T-helper 2 cell treated with Interferon-gamma antibody and Interleukin-4, amounts not matched to agents 5 μg/mL and 100 μg/mL, for 36 hours (primary cell): ENCODE measurements at regions not wholly inside any gene's neighbourhood (a gene's known extent, or its start where the extent isn't known, plus 50 kb on each side); places are given as distances from the start of the nearest gene placed in this dataset.

Source experiments
- DNase-seq: peaks from one replicate; pipeline ENCODE4 v3.0.0; 2021; ENCODE audit warnings: low spot score
- H3K27ac Mint-ChIP-seq: one replicate; pipeline ENCODE4 v1.8.0; 2021; ENCODE audit warnings: mild to moderate bottlenecking, mixed read lengths
- H3K27me3 Mint-ChIP-seq: one replicate; pipeline ENCODE4 v1.8.0; 2021; ENCODE audit warnings: low read depth, mixed read lengths
- H3K36me3 Mint-ChIP-seq: one replicate; pipeline ENCODE4 v1.8.0; 2021; ENCODE audit warnings: low read depth, mixed read lengths
- H3K4me1 Mint-ChIP-seq: one replicate; pipeline ENCODE4 v1.8.0; 2021; ENCODE audit warnings: low read depth, mixed read lengths
- H3K4me3 Mint-ChIP-seq: one replicate; pipeline ENCODE4 v1.8.0; 2022; ENCODE audit warnings: mild to moderate bottlenecking, moderate library complexity, mixed read lengths
- H3K9me3 Mint-ChIP-seq: one replicate; pipeline ENCODE4 v1.8.0; 2021; ENCODE audit warnings: mixed read lengths

GRCh38 chr18:42436222-42436765 lies 481.3 kb downstream of the PIK3C3 start:
- Mint-ChIP-seq H3K4me1 (no peaks in the 10 kb centered on the region), H3K27ac (no peak overlapping the region), H3K27me3 (no peaks in the 10 kb centered on the region), H3K4me3 (no peak overlapping the region), H3K36me3 (no peaks in the 10 kb centered on the region), H3K9me3 (no peaks in the 10 kb centered on the region)
- no peak for DNase-seq

GRCh38 chr18:42437001-42437400 lies 482.0 kb downstream of the PIK3C3 start:
- Mint-ChIP-seq H3K27ac (no peak overlapping the region), H3K4me1 (no peaks in the 10 kb centered on the region), H3K9me3 (no peaks in the 10 kb centered on the region), H3K27me3 (no peaks in the 10 kb centered on the region), H3K4me3 (no peak overlapping the region), H3K36me3 (no peaks in the 10 kb centered on the region)
- DNase-seq = no peak

DNA sequence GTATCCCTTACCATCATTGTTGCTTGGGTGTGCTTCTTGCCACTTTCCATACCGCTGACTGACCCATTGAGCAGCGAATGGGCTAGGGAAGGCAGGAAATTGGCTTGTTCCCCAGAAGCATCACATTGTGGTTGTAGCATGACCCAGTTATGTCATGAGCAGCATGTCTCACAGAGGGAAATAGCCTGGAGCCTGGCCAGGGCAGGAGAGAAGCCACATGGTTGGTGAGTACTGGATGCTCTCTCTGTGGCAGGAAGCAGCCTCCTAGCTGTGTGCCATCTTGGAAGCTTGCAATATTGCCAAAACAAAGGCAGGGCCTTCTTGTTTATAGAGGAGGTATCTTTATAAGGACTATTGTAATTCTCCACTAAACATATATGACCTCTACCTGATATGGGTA lies 482.6 kb downstream of the PIK3C3 start:
- Mint-ChIP-seq H3K9me3 (no peaks in the 10 kb centered on the region), H3K4me3 (no peak overlapping the region), H3K27ac (no peak overlapping the region), H3K4me1 (no peaks in the 10 kb centered on the region), H3K36me3 (no peaks in the 10 kb centered on the region), H3K27me3 (no peaks in the 10 kb centered on the region)
- no peak for DNase-seq

DNA sequence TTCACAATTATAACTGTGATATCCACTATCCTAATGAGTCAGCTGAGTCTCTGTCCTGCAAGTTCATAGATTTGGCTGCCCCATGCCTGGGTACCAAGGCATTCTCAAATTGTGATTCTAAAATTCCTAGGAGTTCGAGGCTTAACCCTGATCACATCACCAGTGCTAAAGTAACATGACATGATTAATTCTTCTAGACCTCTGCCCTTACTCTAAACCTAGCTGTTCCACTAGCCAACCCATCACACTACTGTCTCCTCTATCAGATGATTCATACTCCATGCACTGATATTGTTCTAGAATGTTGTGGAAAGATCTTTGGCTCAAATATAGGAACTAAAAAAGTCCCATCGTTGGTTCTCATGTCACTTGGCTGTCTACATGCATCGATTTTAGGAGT lies 487.6 kb downstream of the PIK3C3 start:
- no peaks in the 10 kb centered on the region for H3K36me3 Mint-ChIP-seq
- peaks cover 11% of the 10 kb centered on the region for H3K9me3 Mint-ChIP-seq
- H3K27ac Mint-ChIP-seq = no peak overlapping the region
- no peak overlapping the region for H3K4me3 Mint-ChIP-seq
- no peaks in the 10 kb centered on the region for H3K27me3 Mint-ChIP-seq
- H3K4me1 Mint-ChIP-seq = no peaks in the 10 kb centered on the region
- DNase-seq = no peak

DNA sequence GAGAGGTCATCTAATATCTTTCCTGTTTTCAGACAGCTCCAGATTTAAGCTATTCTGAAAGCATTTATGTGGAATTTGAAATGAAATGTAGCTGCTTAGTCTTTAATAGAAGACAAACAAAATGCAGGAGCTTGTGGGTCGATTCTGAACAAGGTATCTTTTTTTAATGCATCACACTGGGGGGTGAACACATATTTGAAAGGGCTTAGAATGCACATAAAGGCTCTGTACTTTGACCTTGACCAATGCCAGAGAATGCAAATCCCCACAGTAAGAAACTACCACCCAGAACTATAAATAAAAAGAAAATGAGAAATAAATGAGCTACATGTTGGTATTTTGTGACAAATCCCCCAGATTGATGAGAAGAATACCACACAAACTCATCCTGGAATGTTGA lies 489.3 kb downstream of the PIK3C3 start:
- Mint-ChIP-seq H3K27ac (no peak overlapping the region), H3K9me3 (peaks cover 22% of the 10 kb centered on the region), H3K27me3 (no peaks in the 10 kb centered on the region), H3K4me1 (no peaks in the 10 kb centered on the region), H3K36me3 (no peaks in the 10 kb centered on the region), H3K4me3 (no peak overlapping the region)
- DNase-seq = no peak

GRCh38 chr18:42445359-42445758 lies 490.3 kb downstream of the PIK3C3 start:
- Mint-ChIP-seq H3K4me3 (no peak overlapping the region), H3K9me3 (peaks cover 22% of the 10 kb centered on the region), H3K36me3 (no peaks in the 10 kb centered on the region), H3K4me1 (no peaks in the 10 kb centered on the region), H3K27ac (no peak overlapping the region), H3K27me3 (no peaks in the 10 kb centered on the region)
- DNase-seq = no peak

DNA sequence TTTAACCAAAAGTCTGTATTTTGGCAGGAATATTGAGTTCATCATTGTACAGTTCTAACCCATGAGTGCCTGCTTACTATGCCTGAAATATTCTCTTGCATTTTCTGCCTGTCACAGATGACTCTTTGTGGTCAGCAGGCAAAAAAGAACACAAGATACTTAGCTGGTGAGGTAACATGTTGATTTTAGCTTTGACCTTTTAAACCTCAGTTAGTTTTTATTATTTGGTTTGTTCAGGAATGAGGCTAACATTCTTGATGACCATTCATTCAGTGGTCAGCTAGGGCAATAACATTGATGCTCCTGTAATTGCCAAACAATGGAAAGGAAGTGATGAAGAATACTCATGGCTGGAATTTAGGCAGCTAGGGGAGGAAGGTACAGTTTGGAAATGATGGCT lies 491.2 kb downstream of the PIK3C3 start:
- no peak overlapping the region for H3K4me3 Mint-ChIP-seq
- no peaks in the 10 kb centered on the region for H3K4me1 Mint-ChIP-seq
- H3K9me3 Mint-ChIP-seq = peaks cover 22% of the 10 kb centered on the region
- no peak for DNase-seq
- H3K27ac Mint-ChIP-seq = no peak overlapping the region
- H3K27me3 Mint-ChIP-seq = no peaks in the 10 kb centered on the region
- H3K36me3 Mint-ChIP-seq = no peaks in the 10 kb centered on the region

DNA sequence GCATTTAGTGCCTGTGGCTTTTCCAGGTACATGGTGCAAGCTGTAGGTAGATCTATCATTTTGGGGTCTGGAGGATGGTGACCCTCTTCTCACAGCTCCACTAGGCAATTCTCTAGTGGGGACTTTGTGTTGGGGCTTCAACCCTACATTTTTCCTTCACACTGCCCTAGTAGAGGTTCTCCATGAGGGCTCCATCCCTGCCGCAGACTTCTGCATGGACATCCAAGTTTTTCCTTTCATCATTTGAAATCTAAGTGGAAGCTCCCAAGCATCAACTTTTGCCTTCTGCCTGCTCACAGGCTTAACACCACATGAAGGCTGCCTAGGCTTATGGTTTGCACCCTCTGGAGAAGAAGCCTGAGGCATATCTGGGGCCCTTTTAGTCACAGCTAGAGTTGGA lies 492.7 kb downstream of the PIK3C3 start:
- Mint-ChIP-seq H3K9me3 (peaks cover 27% of the 10 kb centered on the region), H3K36me3 (no peaks in the 10 kb centered on the region), H3K27ac (no peak overlapping the region), H3K4me1 (no peaks in the 10 kb centered on the region), H3K27me3 (no peaks in the 10 kb centered on the region), H3K4me3 (no peak overlapping the region)
- no peak for DNase-seq

DNA sequence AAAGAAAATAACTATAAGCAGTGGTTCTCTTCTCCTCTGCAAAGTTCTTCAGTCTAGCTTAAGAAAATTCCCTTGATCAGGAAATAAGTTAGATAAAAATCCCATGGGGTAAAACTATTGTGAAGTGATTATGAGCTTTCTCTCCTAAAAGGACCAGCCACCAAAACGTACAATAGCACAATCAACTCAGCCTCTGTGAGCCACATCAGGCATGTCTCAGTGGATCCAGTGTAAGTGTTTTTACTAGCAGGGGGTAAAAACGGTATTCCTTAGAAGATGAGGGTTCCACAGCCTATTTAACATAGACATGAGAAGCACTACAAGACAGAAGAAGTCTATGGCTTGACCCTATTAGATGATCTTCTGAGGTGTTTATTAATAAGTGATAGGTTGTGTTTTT lies 503.2 kb downstream of the PIK3C3 start:
- no peaks in the 10 kb centered on the region for H3K4me1 Mint-ChIP-seq
- DNase-seq = no peak
- H3K36me3 Mint-ChIP-seq = no peaks in the 10 kb centered on the region
- H3K4me3 Mint-ChIP-seq = no peak overlapping the region
- H3K27me3 Mint-ChIP-seq = no peaks in the 10 kb centered on the region
- no peak overlapping the region for H3K27ac Mint-ChIP-seq
- H3K9me3 Mint-ChIP-seq = no peaks in the 10 kb centered on the region

DNA sequence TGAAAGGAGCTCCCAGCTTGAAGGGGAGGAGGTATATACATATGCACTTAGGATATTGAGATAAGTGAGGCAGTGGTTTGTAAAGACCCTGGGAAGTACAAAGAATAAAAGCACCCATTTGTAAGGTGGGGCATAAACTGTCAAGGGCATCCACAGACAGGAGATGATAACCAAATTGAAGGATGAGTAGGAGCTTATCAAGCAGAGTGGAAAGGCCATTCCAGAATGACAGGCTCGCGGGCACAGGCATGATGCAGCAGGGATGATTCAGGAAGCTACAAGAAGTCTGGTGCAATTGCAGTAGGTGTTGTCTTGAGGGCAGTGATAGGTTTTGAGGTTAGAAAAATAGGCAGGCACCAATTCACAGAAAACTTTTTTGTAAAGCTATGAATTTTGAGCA lies 504.8 kb downstream of the PIK3C3 start:
- DNase-seq = no peak
- H3K9me3 Mint-ChIP-seq = no peaks in the 10 kb centered on the region
- no peaks in the 10 kb centered on the region for H3K4me1 Mint-ChIP-seq
- no peak overlapping the region for H3K4me3 Mint-ChIP-seq
- no peaks in the 10 kb centered on the region for H3K27me3 Mint-ChIP-seq
- no peak overlapping the region for H3K27ac Mint-ChIP-seq
- no peaks in the 10 kb centered on the region for H3K36me3 Mint-ChIP-seq

GRCh38 chr18:42471885-42472284 lies 516.9 kb downstream of the PIK3C3 start:
- Mint-ChIP-seq H3K9me3 (no peaks in the 10 kb centered on the region), H3K36me3 (no peaks in the 10 kb centered on the region), H3K27me3 (no peaks in the 10 kb centered on the region), H3K4me1 (no peaks in the 10 kb centered on the region), H3K4me3 (no peak overlapping the region), H3K27ac (no peak overlapping the region)
- DNase-seq = no peak

DNA sequence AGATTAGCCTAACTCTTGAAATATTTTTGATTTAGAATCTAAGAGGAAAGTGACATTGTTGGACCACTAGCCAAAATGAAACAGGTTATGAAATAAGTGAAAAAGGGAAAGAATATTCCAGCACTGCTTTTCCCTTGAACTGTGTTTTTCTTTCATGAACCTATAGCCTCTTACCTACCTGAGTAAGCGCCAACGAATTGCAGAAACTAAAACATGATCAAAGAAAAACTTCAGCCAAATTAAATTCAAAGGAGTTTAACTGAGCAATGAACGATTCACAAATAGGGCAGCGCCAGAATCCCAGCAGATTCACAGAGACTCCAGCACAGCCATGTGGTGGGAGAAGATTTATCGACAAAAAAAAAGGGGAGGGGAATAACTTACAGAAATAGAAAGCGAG lies 518.6 kb downstream of the PIK3C3 start:
- Mint-ChIP-seq H3K27ac (no peak overlapping the region), H3K9me3 (no peaks in the 10 kb centered on the region), H3K36me3 (no peaks in the 10 kb centered on the region), H3K4me1 (no peaks in the 10 kb centered on the region), H3K4me3 (no peak overlapping the region), H3K27me3 (no peaks in the 10 kb centered on the region)
- no peak for DNase-seq

DNA sequence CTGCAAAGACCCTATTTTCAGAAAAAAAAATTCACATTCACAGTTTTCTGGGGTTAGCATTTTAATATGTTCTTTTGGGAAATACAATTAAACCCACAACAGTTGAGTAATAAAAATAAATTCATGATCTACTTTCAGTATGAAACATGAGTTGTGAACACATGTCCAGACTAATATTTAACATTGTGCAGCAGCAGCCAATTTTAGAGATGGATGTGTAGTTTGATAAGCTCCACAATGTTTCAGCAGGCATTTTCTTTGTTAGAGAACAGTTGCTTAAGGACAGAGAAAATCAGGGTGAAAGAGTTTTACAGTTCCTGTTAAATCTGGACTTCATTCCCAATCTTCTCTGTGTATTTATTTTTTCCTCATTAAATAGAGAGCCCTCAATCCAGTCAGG lies 519.5 kb downstream of the PIK3C3 start:
- no peak overlapping the region for H3K27ac Mint-ChIP-seq
- H3K9me3 Mint-ChIP-seq = no peaks in the 10 kb centered on the region
- H3K4me1 Mint-ChIP-seq = no peaks in the 10 kb centered on the region
- no peak for DNase-seq
- H3K36me3 Mint-ChIP-seq = no peaks in the 10 kb centered on the region
- H3K27me3 Mint-ChIP-seq = no peaks in the 10 kb centered on the region
- H3K4me3 Mint-ChIP-seq = no peak overlapping the region

DNA sequence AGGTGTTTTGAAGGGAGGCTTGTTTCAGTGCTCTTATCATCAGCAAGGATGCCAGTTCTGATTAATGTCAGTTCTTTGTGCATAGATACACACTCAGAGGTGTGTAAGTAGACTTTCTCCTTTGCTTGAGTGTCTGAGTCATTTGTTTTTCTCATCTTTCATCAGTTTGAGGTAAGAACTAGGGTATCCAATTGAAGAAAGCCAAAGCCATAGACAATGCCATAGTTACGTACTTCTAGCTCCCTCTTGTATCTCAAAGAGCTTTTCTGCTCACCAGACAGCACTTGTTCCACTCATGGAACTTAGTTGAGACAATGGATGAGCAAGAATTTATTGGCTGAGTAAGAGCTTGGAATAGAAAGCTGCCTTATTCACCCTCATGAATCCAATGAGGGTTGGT lies 520.1 kb downstream of the PIK3C3 start:
- Mint-ChIP-seq H3K36me3 (no peaks in the 10 kb centered on the region), H3K27ac (no peak overlapping the region), H3K4me3 (no peak overlapping the region), H3K27me3 (no peaks in the 10 kb centered on the region), H3K4me1 (no peaks in the 10 kb centered on the region), H3K9me3 (no peaks in the 10 kb centered on the region)
- DNase-seq = no peak

DNA sequence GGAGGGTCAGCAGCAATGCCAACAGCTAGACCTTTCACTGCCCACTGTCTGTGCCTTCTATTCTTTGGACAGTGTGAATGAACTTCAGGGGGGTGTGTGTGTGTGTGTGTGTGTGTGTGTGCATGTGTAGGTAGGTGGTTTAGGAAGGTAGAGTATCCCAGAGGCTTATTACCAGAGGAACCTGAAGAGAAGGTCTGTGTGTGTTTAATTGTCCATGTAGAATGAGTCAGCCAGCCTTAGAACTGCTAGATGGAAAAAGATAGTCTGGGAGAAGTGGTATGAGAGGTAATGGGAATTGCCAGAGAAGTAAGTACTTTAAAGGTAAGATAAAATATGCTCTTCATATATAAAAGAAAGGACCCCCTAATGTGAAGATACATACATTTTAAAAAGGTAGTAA lies 522.2 kb downstream of the PIK3C3 start:
- Mint-ChIP-seq H3K9me3 (peaks cover 5% of the 10 kb centered on the region), H3K27me3 (no peaks in the 10 kb centered on the region), H3K36me3 (no peaks in the 10 kb centered on the region), H3K4me3 (no peak overlapping the region), H3K4me1 (no peaks in the 10 kb centered on the region), H3K27ac (no peak overlapping the region)
- DNase-seq = no peak
